ENCODE measurements at regions not wholly inside any gene's neighbourhood (a gene's known extent, or its start where the extent isn't known, plus 50 kb on each side); places are given as distances from the start of the nearest gene placed in this dataset.

GRCh38 chr12:60844101-60844500 lies 1248.3 kb downstream of the SLC16A7 start:
- no peak for DNase-seq (ENCODE audit: low spot score in 2 of 2)
- no peak for TF ChIP-seq CTCF (IDR thresholded peaks at IDR 0.05)
- Histone ChIP-seq H3K36me3 (no peaks in the 10 kb centered on the region), H3K4me1 (no peaks in the 10 kb centered on the region), H3K9me3 (no peaks in the 10 kb centered on the region), H3K4me3 (no peak overlapping the region), H3K27ac (no peak overlapping the region), H3K27me3 (no peaks in the 10 kb centered on the region)
- intact Hi-C loops (cut with DNase I): no loop called here

- Histone ChIP-seq H3K4me3 (no peak overlapping the region), H3K4me1 (no peaks in the 10 kb centered on the region), H3K27ac (no peak overlapping the region), H3K27me3 (no peaks in the 10 kb centered on the region), H3K36me3 (no peaks in the 10 kb centered on the region), H3K9me3 (no peaks in the 10 kb centered on the region)
- intact Hi-C loops (cut with DNase I): no loop called here
- TF ChIP-seq CTCF (IDR thresholded peaks at IDR 0.05): no peak
- no peak for DNase-seq (ENCODE audit: low spot score in 2 of 2)
Observed at GRCh38 chr12:60844875-60845274, 1249.0 kb downstream of the SLC16A7 start.

DNA sequence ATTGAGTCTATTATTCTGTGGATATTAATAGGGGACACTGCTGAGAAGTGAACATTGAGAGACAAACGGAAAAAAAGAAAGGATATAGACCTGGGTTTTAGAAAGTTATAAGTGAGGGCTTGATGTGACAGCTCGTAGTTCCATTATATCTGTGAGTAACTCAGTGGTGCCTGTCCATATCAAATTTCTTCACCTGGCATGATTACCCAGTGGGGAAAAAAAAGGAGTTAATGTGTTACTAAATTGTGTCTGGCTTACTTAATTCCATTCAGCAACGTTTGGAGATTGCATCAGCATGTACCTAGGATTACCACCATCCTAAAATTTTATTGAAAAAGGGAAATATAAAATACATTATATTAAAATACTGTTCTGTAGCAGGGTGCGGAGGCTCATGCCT lies 1249.9 kb downstream of the SLC16A7 start:
- no peaks in the 10 kb centered on the region for H3K27me3 ChIP-seq
- H3K4me3 ChIP-seq: no peak overlapping the region
- H3K36me3 ChIP-seq: no peaks in the 10 kb centered on the region
- intact Hi-C loops (cut with DNase I): no loop called here
- TF ChIP-seq CTCF (IDR thresholded peaks at IDR 0.05): no peak
- H3K27ac ChIP-seq: no peak overlapping the region
- H3K4me1 ChIP-seq: no peaks in the 10 kb centered on the region
- no peaks in the 10 kb centered on the region for H3K9me3 ChIP-seq
- DNase-seq (ENCODE audit: low spot score in 2 of 2): no peak

- Histone ChIP-seq H3K36me3 (no peaks in the 10 kb centered on the region), H3K9me3 (no peaks in the 10 kb centered on the region), H3K27me3 (no peaks in the 10 kb centered on the region), H3K27ac (no peak overlapping the region), H3K4me3 (no peak overlapping the region), H3K4me1 (no peaks in the 10 kb centered on the region)
- no peak for TF ChIP-seq CTCF (IDR thresholded peaks at IDR 0.05)
- no peak for DNase-seq (ENCODE audit: low spot score in 2 of 2)
- intact Hi-C loops (cut with DNase I): no loop called here
Observed at GRCh38 chr12:60847281-60847680, 1251.5 kb downstream of the SLC16A7 start.

DNA sequence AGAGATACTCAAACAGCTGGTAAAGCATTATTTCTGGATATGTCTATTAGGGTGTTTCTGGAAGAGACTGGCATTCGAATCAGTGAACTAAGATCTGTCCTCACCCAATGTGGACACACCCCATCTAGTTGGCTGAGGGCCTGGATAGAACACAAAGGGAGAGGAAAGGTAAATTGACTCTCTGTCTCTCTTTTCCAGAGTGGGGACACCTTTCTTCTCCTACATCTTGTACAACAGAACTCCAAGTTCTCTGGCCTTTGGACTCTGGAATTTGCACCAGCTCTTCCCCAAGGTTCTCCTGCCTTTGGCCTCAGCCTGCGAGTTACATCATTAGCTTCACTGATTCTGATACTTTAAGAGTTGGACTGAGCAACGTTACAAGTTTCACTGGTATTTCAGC lies 1253.9 kb downstream of the SLC16A7 start:
- no peak overlapping the region for H3K4me3 ChIP-seq
- no peaks in the 10 kb centered on the region for H3K9me3 ChIP-seq
- H3K27me3 ChIP-seq: no peaks in the 10 kb centered on the region
- no peaks in the 10 kb centered on the region for H3K36me3 ChIP-seq
- H3K27ac ChIP-seq: no peak overlapping the region
- no peak for DNase-seq (ENCODE audit: low spot score in 2 of 2)
- no peaks in the 10 kb centered on the region for H3K4me1 ChIP-seq
- no peak for TF ChIP-seq CTCF (IDR thresholded peaks at IDR 0.05)
- intact Hi-C loops (cut with DNase I): no loop called here

- no peak for TF ChIP-seq CTCF (IDR thresholded peaks at IDR 0.05)
- Histone ChIP-seq H3K27me3 (no peaks in the 10 kb centered on the region), H3K27ac (no peak overlapping the region), H3K36me3 (no peaks in the 10 kb centered on the region), H3K9me3 (no peaks in the 10 kb centered on the region), H3K4me3 (no peak overlapping the region), H3K4me1 (no peaks in the 10 kb centered on the region)
- no peak for DNase-seq (ENCODE audit: low spot score in 2 of 2)
- intact Hi-C loops (cut with DNase I): no loop called here
Observed at GRCh38 chr12:60853407-60853806, 1257.6 kb downstream of the SLC16A7 start.

Data from ascending aorta (tissue), 2 donors.